ENCODE measurements at regions not wholly inside any gene's neighbourhood (a gene's known extent, or its start where the extent isn't known, plus 50 kb on each side); places are given as distances from the start of the nearest gene placed in this dataset.

DNA sequence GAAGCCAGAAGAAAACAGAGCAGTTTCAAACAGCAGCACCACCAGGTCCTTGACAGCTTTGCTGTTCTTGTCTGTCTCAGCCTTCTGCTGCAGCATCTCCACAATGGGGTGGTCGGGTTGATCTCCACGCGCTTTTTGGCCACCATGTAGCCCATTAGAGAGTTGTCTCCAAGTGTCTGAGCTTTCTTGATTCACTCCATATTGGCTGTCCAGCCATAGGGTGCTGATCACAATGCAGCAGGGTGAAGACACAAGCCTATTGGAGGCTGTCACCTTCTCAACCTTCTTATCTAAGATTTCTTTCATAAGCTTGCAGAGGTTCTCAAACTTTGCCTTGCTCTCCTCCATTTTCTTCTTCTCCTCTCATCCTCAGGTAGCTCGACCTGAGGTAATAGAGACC, 175.4 kb upstream of the S100G start:
- Histone ChIP-seq H3K79me2 (no peaks in the 10 kb centered on the region), H4K20me1 (ENCODE audit: insufficient read depth, poor library complexity, severe bottlenecking) (no peaks in the 10 kb centered on the region), H3K27me3 (no peaks in the 10 kb centered on the region), H3K36me3 (replicated peaks; ENCODE audit: insufficient read depth, low read depth) (no peaks in the 10 kb centered on the region), H3K4me3 (no peak overlapping the region), H3K9me3 (ENCODE audit: low read depth) (no peaks in the 10 kb centered on the region), H3K27ac (no peak overlapping the region), H3K9me2 (replicated peaks; ENCODE audit: insufficient read depth) (no peaks in the 10 kb centered on the region), H3K4me2 (no peak overlapping the region), H3K4me1 (ENCODE audit: insufficient read depth) (no peaks in the 10 kb centered on the region), H2AFZ (no peak overlapping the region)
- TF ChIP-seq EZH2phosphoT487 (IDR thresholded peaks at IDR 0.05; ENCODE audit: low read depth, severe bottlenecking, unreplicated experiment) (no peak), EZH2 (IDR thresholded peaks at IDR 0.05; ENCODE audit: borderline replicate concordance) (no peak)
- TF ChIP-seq, protein P1, sequence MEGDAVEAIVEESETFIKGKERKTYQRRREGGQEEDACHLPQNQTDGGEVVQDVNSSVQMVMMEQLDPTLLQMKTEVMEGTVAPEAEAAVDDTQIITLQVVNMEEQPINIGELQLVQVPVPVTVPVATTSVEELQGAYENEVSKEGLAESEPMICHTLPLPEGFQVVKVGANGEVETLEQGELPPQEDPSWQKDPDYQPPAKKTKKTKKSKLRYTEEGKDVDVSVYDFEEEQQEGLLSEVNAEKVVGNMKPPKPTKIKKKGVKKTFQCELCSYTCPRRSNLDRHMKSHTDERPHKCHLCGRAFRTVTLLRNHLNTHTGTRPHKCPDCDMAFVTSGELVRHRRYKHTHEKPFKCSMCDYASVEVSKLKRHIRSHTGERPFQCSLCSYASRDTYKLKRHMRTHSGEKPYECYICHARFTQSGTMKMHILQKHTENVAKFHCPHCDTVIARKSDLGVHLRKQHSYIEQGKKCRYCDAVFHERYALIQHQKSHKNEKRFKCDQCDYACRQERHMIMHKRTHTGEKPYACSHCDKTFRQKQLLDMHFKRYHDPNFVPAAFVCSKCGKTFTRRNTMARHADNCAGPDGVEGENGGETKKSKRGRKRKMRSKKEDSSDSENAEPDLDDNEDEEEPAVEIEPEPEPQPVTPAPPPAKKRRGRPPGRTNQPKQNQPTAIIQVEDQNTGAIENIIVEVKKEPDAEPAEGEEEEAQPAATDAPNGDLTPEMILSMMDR (IDR thresholded peaks at IDR 0.05; ENCODE audit: poor library complexity) = no peak
- no peak for DNase-seq (ENCODE audit: low spot score)
- whole genome bisulfite sequencing (ENCODE audit: low lambda C conversion rate, missing lambda C conversion rate) = 99% methylated on average over 4 of the region's 4 CpGs

DNA sequence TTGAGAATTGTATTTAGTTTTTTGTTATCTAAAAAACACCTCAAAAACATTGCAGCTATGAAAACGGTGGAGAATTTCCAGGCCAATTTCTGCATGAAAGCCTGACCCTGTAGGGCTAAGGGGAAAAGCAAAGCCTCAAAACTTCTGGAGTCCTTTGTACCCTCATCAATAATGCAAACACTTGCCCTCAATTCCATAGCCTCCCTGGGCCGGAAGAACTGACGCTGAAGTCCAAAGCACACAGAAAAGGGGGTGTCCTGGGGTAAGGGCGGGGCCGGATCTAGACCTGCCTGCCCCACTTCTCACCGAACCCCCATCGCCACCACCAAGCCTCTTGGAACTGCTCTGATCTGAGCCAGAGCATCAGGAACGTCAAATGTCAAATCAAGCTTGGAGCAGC, 173.9 kb upstream of the S100G start:
- no peaks in the 10 kb centered on the region for H3K9me3 ChIP-seq (ENCODE audit: low read depth)
- H3K4me1 ChIP-seq (ENCODE audit: insufficient read depth) = no peaks in the 10 kb centered on the region
- H3K79me2 ChIP-seq = no peaks in the 10 kb centered on the region
- H3K36me3 ChIP-seq (replicated peaks; ENCODE audit: insufficient read depth, low read depth) = no peaks in the 10 kb centered on the region
- H3K27me3 ChIP-seq = no peaks in the 10 kb centered on the region
- H3K4me2 ChIP-seq = no peak overlapping the region
- WGBS (ENCODE audit: low lambda C conversion rate, missing lambda C conversion rate) = 95% methylated on average over 8 of the region's 8 CpGs
- no peaks in the 10 kb centered on the region for H3K9me2 ChIP-seq (replicated peaks; ENCODE audit: insufficient read depth)
- H4K20me1 ChIP-seq (ENCODE audit: insufficient read depth, poor library complexity, severe bottlenecking) = no peaks in the 10 kb centered on the region
- no peak overlapping the region for H2AFZ ChIP-seq
- no peak overlapping the region for H3K4me3 ChIP-seq
- TF ChIP-seq EZH2 (IDR thresholded peaks at IDR 0.05; ENCODE audit: borderline replicate concordance) (no peak), EZH2phosphoT487 (IDR thresholded peaks at IDR 0.05; ENCODE audit: low read depth, severe bottlenecking, unreplicated experiment) (no peak)
- TF ChIP-seq, protein P1 (IDR thresholded peaks at IDR 0.05; ENCODE audit: poor library complexity) = no peak
- no peak overlapping the region for H3K27ac ChIP-seq
- DNase-seq (ENCODE audit: low spot score) = no peak

- Histone ChIP-seq H3K9me3 (ENCODE audit: low read depth) (no peaks in the 10 kb centered on the region), H3K4me3 (no peak overlapping the region), H3K9me2 (replicated peaks; ENCODE audit: insufficient read depth) (no peaks in the 10 kb centered on the region), H4K20me1 (ENCODE audit: insufficient read depth, poor library complexity, severe bottlenecking) (no peaks in the 10 kb centered on the region), H3K27me3 (no peaks in the 10 kb centered on the region), H3K36me3 (replicated peaks; ENCODE audit: insufficient read depth, low read depth) (no peaks in the 10 kb centered on the region), H2AFZ (no peak overlapping the region), H3K4me2 (no peak overlapping the region), H3K27ac (no peak overlapping the region), H3K4me1 (ENCODE audit: insufficient read depth) (no peaks in the 10 kb centered on the region), H3K79me2 (no peaks in the 10 kb centered on the region)
- 80% methylated on average over 2 of the region's 2 CpGs for WGBS (ENCODE audit: low lambda C conversion rate, missing lambda C conversion rate)
- no peak for TF ChIP-seq EZH2phosphoT487 (IDR thresholded peaks at IDR 0.05; ENCODE audit: low read depth, severe bottlenecking, unreplicated experiment)
- TF ChIP-seq, protein P1 (IDR thresholded peaks at IDR 0.05; ENCODE audit: poor library complexity) = no peak
- no peak for TF ChIP-seq EZH2 (IDR thresholded peaks at IDR 0.05; ENCODE audit: borderline replicate concordance)
- no peak for DNase-seq (ENCODE audit: low spot score)
These were observed 173.3 kb upstream of the S100G start for GRCh38 chrX:16476692-16477091.
